Epithelial cell of esophagus (primary cell): ENCODE measurements at regions not wholly inside any gene's neighbourhood (a gene's known extent, or its start where the extent isn't known, plus 50 kb on each side); places are given as distances from the start of the nearest gene placed in this dataset.
"Not testable (repeated sequence)": the region's sequence is repeated elsewhere in the genome, so short reads cannot be mapped to it uniquely, and the experiment has no call there.

Experiments used
- DNase-seq: peaks from one replicate; pipeline ENCODE4 v3.0.0; 2010; ENCODE audit warnings: low read depth
- H3K4me3 ChIP-seq: 2 replicates; pipeline ENCODE4 v1.5.1; 2011; ENCODE audit warnings: mild to moderate bottlenecking, low read length, control low read depth
- TF ChIP-seq, protein P1 (sequence below): IDR thresholded peaks from 2 replicates; pipeline ENCODE4 v1.5.1; 2011; ENCODE audit warnings: low read depth, mild to moderate bottlenecking, low read length, control low read depth, inconsistent platforms; ENCODE audit not compliant: insufficient read depth; ENCODE audit errors: missing control alignments

DNA sequence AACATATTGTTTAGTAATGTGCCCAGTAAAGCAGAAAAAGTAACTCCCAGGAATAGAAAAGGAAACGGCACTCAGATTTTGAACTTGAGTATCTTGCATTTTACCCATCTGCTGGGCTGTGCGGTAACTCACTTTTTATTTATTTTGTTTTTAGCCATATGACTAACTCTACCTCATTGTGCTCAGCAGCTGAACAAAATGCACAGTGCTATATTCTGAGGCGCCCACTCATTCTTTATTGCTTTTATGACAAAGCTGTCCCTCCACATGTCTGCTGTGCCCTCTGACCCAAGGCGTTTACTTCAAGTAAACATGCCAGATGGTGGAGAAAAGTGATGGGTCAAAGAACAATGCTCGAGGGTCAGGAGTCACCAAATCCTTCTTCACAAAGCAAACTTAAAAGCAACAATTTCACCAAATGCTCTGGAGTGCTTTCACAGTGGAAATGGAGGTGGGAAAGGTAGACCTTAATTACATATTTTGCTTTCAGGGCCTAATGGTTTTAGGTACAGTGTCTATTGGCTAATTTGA, 215.2 kb upstream of the ELAVL2 start:
- TF ChIP-seq, protein P1, sequence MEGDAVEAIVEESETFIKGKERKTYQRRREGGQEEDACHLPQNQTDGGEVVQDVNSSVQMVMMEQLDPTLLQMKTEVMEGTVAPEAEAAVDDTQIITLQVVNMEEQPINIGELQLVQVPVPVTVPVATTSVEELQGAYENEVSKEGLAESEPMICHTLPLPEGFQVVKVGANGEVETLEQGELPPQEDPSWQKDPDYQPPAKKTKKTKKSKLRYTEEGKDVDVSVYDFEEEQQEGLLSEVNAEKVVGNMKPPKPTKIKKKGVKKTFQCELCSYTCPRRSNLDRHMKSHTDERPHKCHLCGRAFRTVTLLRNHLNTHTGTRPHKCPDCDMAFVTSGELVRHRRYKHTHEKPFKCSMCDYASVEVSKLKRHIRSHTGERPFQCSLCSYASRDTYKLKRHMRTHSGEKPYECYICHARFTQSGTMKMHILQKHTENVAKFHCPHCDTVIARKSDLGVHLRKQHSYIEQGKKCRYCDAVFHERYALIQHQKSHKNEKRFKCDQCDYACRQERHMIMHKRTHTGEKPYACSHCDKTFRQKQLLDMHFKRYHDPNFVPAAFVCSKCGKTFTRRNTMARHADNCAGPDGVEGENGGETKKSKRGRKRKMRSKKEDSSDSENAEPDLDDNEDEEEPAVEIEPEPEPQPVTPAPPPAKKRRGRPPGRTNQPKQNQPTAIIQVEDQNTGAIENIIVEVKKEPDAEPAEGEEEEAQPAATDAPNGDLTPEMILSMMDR, result no peak
- H3K4me3 ChIP-seq, result no peak overlapping the region

DNA sequence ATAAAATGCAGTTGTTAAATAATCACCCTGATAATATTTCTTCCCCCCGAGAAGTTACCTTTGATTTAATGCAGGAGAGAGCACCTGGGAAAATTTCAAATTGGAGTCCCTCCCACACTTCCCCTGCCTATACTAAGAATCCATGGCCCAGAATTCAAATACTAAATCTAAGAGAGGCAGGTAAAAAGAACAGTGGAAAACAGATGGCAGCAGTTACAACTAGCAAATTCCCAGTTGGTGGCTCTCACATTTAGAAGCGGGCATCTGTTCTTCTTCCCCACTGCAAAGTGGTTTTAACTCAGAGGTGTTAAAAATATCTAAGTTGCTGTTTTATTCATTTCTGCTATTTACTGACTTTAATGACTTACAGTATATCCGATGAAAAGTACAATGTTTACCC, 210.4 kb upstream of the ELAVL2 start:
- H3K4me3 ChIP-seq, result no peak overlapping the region
- TF ChIP-seq, protein P1, result no peak
- DNase-seq, result no peak

More for the DNA sequence above, 215.2 kb upstream of the ELAVL2 start:
- no peak for DNase-seq

GRCh38 chr9:24035816-24036215, 209.8 kb upstream of the ELAVL2 start:
- DNase-seq, result no peak
- TF ChIP-seq, protein P1, result no peak
- H3K4me3 ChIP-seq, result no peak overlapping the region

DNA sequence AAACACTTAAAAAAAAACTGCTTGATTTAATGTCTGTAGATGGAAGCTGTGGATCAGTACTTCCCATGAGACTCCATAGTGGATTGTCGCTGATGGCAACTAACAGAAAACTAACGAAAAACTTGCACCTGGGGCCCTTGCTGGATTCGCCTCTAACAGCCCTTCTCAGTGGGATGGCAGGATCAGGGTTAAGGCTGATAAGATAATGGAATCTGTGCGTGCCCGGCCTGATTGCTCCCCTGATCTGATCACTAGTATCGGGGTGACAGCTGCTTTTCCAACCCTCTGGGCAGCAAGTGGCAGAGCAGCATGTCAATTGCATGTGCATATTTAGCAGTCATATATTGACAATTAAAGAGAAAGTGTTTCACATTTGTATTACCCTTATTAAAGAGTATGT, 185.8 kb upstream of the ELAVL2 start:
- TF ChIP-seq, protein P1, result no peak
- no peak overlapping the region for H3K4me3 ChIP-seq
- no peak for DNase-seq

GRCh38 chr9:24011009-24011717, 185.1 kb upstream of the ELAVL2 start:
- DNase-seq, result no peak

GRCh38 chr9:24009322-24009721, 183.3 kb upstream of the ELAVL2 start:
- TF ChIP-seq, protein P1, result no peak

More at GRCh38 chr9:24011009-24011717, 185.1 kb upstream of the ELAVL2 start:
- H3K4me3 ChIP-seq, result no peak overlapping the region
- TF ChIP-seq, protein P1, result no peak

GRCh38 chr9:24007185-24007584, 181.1 kb upstream of the ELAVL2 start:
- DNase-seq, result no peak
- H3K4me3 ChIP-seq, result no peak overlapping the region
- TF ChIP-seq, protein P1, result no peak

More at GRCh38 chr9:24009322-24009721, 183.3 kb upstream of the ELAVL2 start:
- H3K4me3 ChIP-seq, result no peak overlapping the region
- DNase-seq, result no peak

DNA sequence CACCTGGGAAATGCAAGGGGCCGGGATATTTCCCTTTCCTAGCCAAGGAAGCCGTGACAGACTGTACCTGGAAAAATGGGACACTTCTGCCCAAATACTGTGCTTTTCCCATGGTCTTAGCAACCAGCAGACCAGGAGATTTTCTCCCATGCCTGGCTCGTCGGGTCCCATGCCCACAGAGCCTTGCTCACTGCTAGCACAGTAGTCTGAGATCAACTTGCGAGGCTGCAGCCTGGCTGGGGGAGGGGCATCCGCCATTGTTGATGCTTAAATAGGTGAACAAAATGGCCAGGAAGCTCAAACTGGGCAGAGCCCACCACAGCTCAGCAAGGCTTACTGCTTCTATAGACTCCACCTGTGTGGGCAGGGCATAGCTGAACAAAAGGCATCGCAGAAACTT, 165.8 kb upstream of the ELAVL2 start:
- DNase-seq, H3K4me3 ChIP-seq: not testable (repeated sequence)
